ENCODE measurements at regions not wholly inside any gene's neighbourhood (a gene's known extent, or its start where the extent isn't known, plus 50 kb on each side); places are given as distances from the start of the nearest gene placed in this dataset.

GRCh38 chr10:28397229-28397628 lies 94.4 kb upstream of the MPP7 start:
- H3K4me2 ChIP-seq (ENCODE audit: low read length): no peak overlapping the region
- H3K9me2 ChIP-seq (ENCODE audit: insufficient read depth, low read length): no peaks in the 10 kb centered on the region
- H3K27ac ChIP-seq (ENCODE audit: low read length): no peak overlapping the region
- no peaks in the 10 kb centered on the region for H3K27me3 ChIP-seq (ENCODE audit: insufficient read depth, low read depth, low read length)
- TF ChIP-seq REST (IDR thresholded peaks at IDR 0.05; ENCODE audit: borderline replicate concordance) (no peak), POLR2AphosphoS5 (IDR thresholded peaks at IDR 0.05) (no peak), SMC3 (conservative IDR thresholded peaks at IDR 0.05; ENCODE audit: poor library complexity) (no peak), RAD21 (conservative IDR thresholded peaks at IDR 0.05) (no peak), EP300 (conservative IDR thresholded peaks at IDR 0.05; ENCODE audit: poor library complexity, severe bottlenecking) (no peak), EZH2 (IDR thresholded peaks at IDR 0.05; ENCODE audit: borderline replicate concordance, insufficient read depth, low read length, poor library complexity, severe bottlenecking) (no peak), CTCF (IDR thresholded peaks at IDR 0.05; ENCODE audit: poor library complexity, severe bottlenecking) (no peak), MXI1 (conservative IDR thresholded peaks at IDR 0.05; ENCODE audit: poor library complexity, severe bottlenecking) (no peak), TAF1 (IDR thresholded peaks at IDR 0.05; ENCODE audit: low read depth) (no peak)
- H4K20me1 ChIP-seq (ENCODE audit: insufficient read depth): no peaks in the 10 kb centered on the region
- no peak overlapping the region for H3K4me3 ChIP-seq (ENCODE audit: low read length)
- no peaks in the 10 kb centered on the region for H3F3A ChIP-seq (ENCODE audit: insufficient read depth, low read length, poor library complexity, severe bottlenecking)
- no peaks in the 10 kb centered on the region for H3K9me3 ChIP-seq (ENCODE audit: low read length)
- H3K9ac ChIP-seq (ENCODE audit: low read length): no peak overlapping the region
- H3K79me2 ChIP-seq (replicated peaks; ENCODE audit: insufficient read depth, low read length): no peaks in the 10 kb centered on the region
- no peaks in the 10 kb centered on the region for H3K36me3 ChIP-seq (ENCODE audit: insufficient read depth, low read length)
- no peak overlapping the region for H2AFZ ChIP-seq (ENCODE audit: low read depth, low read length)

- Histone ChIP-seq H3K4me2 (ENCODE audit: low read length) (no peak overlapping the region), H3K4me3 (ENCODE audit: low read length) (no peak overlapping the region), H2AFZ (ENCODE audit: low read depth, low read length) (no peak overlapping the region), H3K27me3 (ENCODE audit: insufficient read depth, low read depth, low read length) (no peaks in the 10 kb centered on the region), H3K9me2 (ENCODE audit: insufficient read depth, low read length) (no peaks in the 10 kb centered on the region), H3K36me3 (ENCODE audit: insufficient read depth, low read length) (no peaks in the 10 kb centered on the region), H3K9ac (ENCODE audit: low read length) (no peak overlapping the region), H4K20me1 (ENCODE audit: insufficient read depth) (no peaks in the 10 kb centered on the region), H3K79me2 (replicated peaks; ENCODE audit: insufficient read depth, low read length) (no peaks in the 10 kb centered on the region), H3F3A (ENCODE audit: insufficient read depth, low read length, poor library complexity, severe bottlenecking) (no peaks in the 10 kb centered on the region), H3K9me3 (ENCODE audit: low read length) (no peaks in the 10 kb centered on the region), H3K27ac (ENCODE audit: low read length) (no peak overlapping the region)
- TF ChIP-seq RAD21 (conservative IDR thresholded peaks at IDR 0.05) (no peak), EP300 (conservative IDR thresholded peaks at IDR 0.05; ENCODE audit: poor library complexity, severe bottlenecking) (no peak), REST (IDR thresholded peaks at IDR 0.05; ENCODE audit: borderline replicate concordance) (no peak), EZH2 (IDR thresholded peaks at IDR 0.05; ENCODE audit: borderline replicate concordance, insufficient read depth, low read length, poor library complexity, severe bottlenecking) (no peak), TAF1 (IDR thresholded peaks at IDR 0.05; ENCODE audit: low read depth) (no peak), CTCF (IDR thresholded peaks at IDR 0.05; ENCODE audit: poor library complexity, severe bottlenecking) (no peak), POLR2AphosphoS5 (IDR thresholded peaks at IDR 0.05) (no peak), MXI1 (conservative IDR thresholded peaks at IDR 0.05; ENCODE audit: poor library complexity, severe bottlenecking) (no peak), SMC3 (conservative IDR thresholded peaks at IDR 0.05; ENCODE audit: poor library complexity) (no peak)
Observed at GRCh38 chr10:28400176-28400575, 97.3 kb upstream of the MPP7 start.
